Thoracic aorta (tissue), 2 donors: ENCODE measurements at regions not wholly inside any gene's neighbourhood (a gene's known extent, or its start where the extent isn't known, plus 50 kb on each side); places are given as distances from the start of the nearest gene placed in this dataset.

Source experiments
- ATAC-seq: fragments of 150-250 bp; one replicate; pipeline ENCODE4 v1.8.0; 2017; ENCODE audit warnings: low read depth; ENCODE audit not compliant: insufficient number of reproducible peaks, low FRiP score
- DNase-seq: peaks from one replicate; pipeline ENCODE4 v3.0.0-alpha.2; 2020; ENCODE audit warnings: low spot score
- H3K27ac ChIP-seq, 2 donors: fragments of 200-600 bp; sonication (generic); 1 replicate in 1 of 2; 2 replicates in 1 of 2; pipeline ENCODE4 v1.5.1; 2016; ENCODE audit warnings: mild to moderate bottlenecking in 2 of 2, moderate library complexity in 2 of 2
- H3K27me3 ChIP-seq: fragments of 200-600 bp; sonication (generic); replicated peaks from 2 replicates; pipeline ENCODE4 v1.6.0; 2016; ENCODE audit warnings: mild to moderate bottlenecking; ENCODE audit not compliant: insufficient read depth
- H3K36me3 ChIP-seq: fragments of 200-600 bp; sonication (generic); one replicate; pipeline ENCODE4 v1.5.1; 2016
- H3K4me1 ChIP-seq, 2 donors: fragments of 200-600 bp; sonication (generic); 1 replicate in 1 of 2; 2 replicates in 1 of 2; pipeline versions ENCODE4 v1.5.1 to v1.6.0; 2016; ENCODE audit warnings: low read depth in 2 of 2, mild to moderate bottlenecking in 1 of 2; ENCODE audit not compliant: control insufficient read depth in 1 of 2
- H3K4me3 ChIP-seq: fragments of 200-600 bp; sonication (generic); 2 replicates; pipeline ENCODE4 v1.5.1; 2016; ENCODE audit warnings: mild to moderate bottlenecking
- H3K9me3 ChIP-seq: fragments of 200-600 bp; sonication (generic); 2 replicates; pipeline ENCODE4 v1.5.1; 2016
- TF ChIP-seq, protein P1 (sequence below): fragments of 200-600 bp; sonication (generic); IDR thresholded peaks from one replicate; pipeline ENCODE4 v1.5.1; 2019; ENCODE audit warnings: antibody characterized with exemption

DNA sequence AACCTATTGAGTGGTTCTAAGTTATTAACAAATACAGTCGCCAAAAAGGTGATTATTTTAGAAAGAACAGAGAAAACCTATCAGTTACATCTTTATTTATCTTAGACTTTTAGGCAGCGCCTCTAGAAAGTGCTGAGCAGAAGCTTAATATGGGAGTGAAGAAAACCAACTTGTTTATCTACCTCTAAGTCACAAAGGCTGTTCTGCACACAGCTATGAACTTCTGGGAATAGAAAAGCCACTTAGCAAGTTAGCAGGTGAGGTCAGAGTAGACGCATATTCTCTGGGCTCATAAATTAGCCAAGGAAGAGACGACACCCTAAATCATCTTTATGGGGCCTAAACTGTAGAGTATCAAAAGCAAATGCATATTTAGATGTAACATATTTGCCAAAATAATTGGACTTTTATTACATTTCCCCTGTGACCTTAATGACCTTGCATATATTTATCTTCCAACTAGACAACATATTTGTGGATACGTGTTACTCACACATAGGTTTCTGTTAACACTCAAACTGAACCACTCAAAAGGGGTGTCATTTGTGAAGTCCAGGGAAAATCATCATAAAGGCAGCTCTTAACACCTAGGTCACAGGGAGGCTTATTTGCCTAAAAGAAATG is 267.1 kb downstream of the ADGB start:
- H3K27me3 ChIP-seq: no peaks in the 10 kb centered on the region

DNA sequence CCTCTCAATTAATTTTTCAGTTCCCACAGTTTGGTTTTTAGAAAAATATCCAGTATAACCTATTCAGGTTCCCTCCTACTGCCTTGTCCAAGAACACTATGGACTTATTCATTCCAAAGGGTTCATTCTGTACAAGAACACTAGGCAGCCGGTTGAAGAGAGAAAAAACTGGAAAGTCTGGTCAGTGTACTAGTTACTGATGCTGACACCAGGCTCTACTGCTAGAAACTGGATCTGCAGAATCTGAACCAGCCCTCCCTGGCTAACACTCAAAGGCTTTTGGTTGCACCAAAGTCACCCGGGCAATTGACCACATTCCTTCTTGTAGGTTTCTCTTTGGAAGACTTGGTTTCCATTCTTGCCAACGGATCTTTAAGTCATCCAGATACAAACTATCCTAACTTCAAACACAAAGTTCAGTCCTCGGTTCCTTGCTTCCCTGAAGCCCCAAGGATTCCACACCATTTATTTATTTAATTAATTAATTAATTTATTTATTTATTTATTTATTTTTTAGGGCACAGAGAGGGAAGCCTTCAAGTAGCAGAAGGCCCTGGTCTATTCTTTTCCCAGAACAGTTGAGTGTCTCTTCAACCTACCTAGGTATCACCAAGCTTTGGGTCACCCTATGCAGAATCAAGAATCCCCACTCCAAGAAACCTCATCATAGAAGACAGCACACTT is 268.1 kb downstream of the ADGB start:
- Histone ChIP-seq H3K27ac (no peak overlapping the region), H3K4me3 (no peak overlapping the region), H3K27me3 (no peaks in the 10 kb centered on the region), H3K4me1 (no peaks in the 10 kb centered on the region), H3K36me3 (no peaks in the 10 kb centered on the region), H3K9me3 (no peaks in the 10 kb centered on the region)
- ATAC-seq (no peak), DNase-seq (no peak)
- TF ChIP-seq, protein P1, sequence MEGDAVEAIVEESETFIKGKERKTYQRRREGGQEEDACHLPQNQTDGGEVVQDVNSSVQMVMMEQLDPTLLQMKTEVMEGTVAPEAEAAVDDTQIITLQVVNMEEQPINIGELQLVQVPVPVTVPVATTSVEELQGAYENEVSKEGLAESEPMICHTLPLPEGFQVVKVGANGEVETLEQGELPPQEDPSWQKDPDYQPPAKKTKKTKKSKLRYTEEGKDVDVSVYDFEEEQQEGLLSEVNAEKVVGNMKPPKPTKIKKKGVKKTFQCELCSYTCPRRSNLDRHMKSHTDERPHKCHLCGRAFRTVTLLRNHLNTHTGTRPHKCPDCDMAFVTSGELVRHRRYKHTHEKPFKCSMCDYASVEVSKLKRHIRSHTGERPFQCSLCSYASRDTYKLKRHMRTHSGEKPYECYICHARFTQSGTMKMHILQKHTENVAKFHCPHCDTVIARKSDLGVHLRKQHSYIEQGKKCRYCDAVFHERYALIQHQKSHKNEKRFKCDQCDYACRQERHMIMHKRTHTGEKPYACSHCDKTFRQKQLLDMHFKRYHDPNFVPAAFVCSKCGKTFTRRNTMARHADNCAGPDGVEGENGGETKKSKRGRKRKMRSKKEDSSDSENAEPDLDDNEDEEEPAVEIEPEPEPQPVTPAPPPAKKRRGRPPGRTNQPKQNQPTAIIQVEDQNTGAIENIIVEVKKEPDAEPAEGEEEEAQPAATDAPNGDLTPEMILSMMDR: no peak

More for the DNA sequence above, 267.1 kb downstream of the ADGB start:
- Histone ChIP-seq H3K36me3 (no peaks in the 10 kb centered on the region), H3K27ac (no peak overlapping the region), H3K4me3 (no peak overlapping the region), H3K4me1 (peaks cover under 1 to 3% of the 10 kb centered on the region in 2 donors), H3K9me3 (no peaks in the 10 kb centered on the region)
- DNase-seq (no peak), ATAC-seq (no peak)
- TF ChIP-seq, protein P1: no peak

DNA sequence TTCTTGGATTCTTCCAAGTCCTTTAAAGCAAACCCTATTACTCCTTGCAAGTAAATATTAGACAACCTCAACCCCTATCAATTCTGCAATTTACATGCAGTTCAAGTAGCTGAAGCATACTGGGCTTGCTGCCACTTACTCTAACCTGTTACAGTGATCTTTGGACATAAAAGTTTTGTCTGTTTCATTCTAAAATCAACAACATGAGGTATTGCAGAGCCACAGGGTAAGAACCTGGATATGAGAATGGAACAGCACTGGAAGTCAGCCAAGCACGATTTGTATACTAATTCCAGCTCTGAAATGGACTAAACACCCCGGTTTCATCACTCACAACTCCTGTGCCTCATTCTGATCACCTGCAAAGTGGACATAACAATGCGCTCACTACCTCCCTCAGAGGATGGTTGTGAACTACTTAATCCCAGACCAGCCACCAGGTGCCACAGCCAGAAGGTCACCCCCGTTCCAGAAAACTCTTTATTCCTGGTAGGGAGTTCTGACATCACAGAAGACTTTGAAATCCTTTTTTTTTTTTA is 270.0 kb downstream of the ADGB start:
- DNase-seq (no peak), ATAC-seq (no peak)
- H3K27me3 ChIP-seq: no peaks in the 10 kb centered on the region
- TF ChIP-seq, protein P1: no peak
- no peak overlapping the region for H3K27ac ChIP-seq
- H3K4me3 ChIP-seq: no peak overlapping the region
- no peaks in the 10 kb centered on the region for H3K36me3 ChIP-seq
- no peaks in the 10 kb centered on the region for H3K9me3 ChIP-seq
- H3K4me1 ChIP-seq: no peaks in the 10 kb centered on the region

DNA sequence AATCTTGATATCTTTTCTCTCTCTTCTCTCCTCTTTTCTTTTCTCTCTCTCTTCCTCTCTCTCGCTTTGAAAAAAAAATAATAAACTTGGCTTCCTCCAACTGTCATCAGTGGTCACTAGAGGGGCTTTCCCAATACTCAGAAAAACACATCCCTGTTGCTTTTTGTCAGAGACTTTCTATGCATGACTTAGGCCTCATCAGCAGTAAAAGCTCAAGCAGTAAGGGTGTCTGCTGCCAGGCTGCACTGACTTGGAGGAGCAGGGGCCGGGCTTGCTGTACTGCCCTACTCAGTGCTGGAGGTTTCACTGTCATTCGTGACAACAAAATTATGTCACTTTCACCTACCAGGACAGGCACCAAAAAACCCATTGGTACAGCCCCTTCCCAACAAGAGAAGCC is 272.0 kb downstream of the ADGB start:
- Histone ChIP-seq H3K9me3 (no peaks in the 10 kb centered on the region), H3K27me3 (no peaks in the 10 kb centered on the region), H3K4me1 (no peaks in the 10 kb centered on the region), H3K4me3 (no peak overlapping the region), H3K27ac (no peak overlapping the region), H3K36me3 (no peaks in the 10 kb centered on the region)
- ATAC-seq (no peak), DNase-seq (no peak)
- TF ChIP-seq, protein P1: no peak

DNA sequence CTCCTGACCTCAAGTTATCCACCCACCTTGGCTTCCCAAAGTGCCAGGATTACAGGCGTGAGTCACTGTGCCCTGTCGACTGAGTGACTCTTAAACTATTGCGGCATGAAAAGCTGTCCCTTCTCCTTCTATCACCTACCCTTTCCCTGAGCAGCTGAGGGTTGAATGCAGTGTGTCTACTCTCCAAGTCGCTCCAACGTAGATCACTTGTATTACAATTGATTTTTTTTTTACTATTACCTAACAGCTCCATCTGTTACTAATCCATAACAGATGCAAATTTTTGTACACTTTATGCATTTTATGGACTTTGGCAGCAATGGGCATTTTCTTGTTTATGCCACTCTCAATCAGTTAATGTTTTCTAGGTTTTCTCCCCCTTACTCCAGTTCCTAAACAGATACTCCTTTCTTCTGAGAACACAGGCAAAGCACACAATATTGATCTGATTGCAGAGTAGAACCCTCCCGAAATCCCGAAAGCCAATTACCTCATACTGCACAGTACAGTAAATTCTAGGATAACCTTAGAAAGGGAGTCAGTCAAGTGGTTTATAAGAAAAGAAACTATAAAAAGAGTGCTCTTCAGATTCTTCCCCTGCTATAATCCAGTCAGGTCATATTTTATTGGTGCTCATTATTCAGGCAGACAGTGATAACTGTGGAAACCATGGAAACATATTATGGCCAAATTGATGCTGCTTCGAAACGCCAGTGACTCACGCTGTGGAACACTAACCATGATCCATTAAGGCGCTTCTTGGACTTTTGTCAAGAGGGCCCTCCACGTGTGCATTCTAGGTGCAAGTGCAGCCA is 273.0 kb downstream of the ADGB start:
- no peaks in the 10 kb centered on the region for H3K36me3 ChIP-seq
- no peaks in the 10 kb centered on the region for H3K9me3 ChIP-seq
- ATAC-seq: no peak
- DNase-seq: no peak
- TF ChIP-seq, protein P1: no peak
- no peak overlapping the region for H3K4me3 ChIP-seq
- H3K4me1 ChIP-seq: no peaks in the 10 kb centered on the region
- no peak overlapping the region for H3K27ac ChIP-seq
- no peaks in the 10 kb centered on the region for H3K27me3 ChIP-seq
